Stomach (tissue), 8 donors: ENCODE measurements at regions not wholly inside any gene's neighbourhood (a gene's known extent, or its start where the extent isn't known, plus 50 kb on each side); places are given as distances from the start of the nearest gene placed in this dataset.

Experiments used
- DNase-seq, 2 donors: peaks; one replicate each; pipeline versions ENCODE4 v3.0.0 to v3.0.0-alpha.2; 2013 to 2019
- H3K27ac ChIP-seq, 5 donors: fragments of 200-600 bp in 4 of 5; sonication (generic) in 4 of 5; one replicate each; pipeline ENCODE4 v1.5.1; 2013 to 2019; ENCODE audit warnings: mild to moderate bottlenecking in 1 of 5, moderate library complexity in 1 of 5
- H3K27me3 ChIP-seq, 3 donors: fragments of 200-600 bp; sonication (generic); one replicate each; pipeline ENCODE4 v1.5.1; 2017 to 2019; ENCODE audit warnings: mixed run types in 1 of 3
- H3K36me3 ChIP-seq, 4 donors: fragments of 200-600 bp; sonication (generic); 1 replicate in 3 of 4; 2 replicates in 1 of 4; pipeline ENCODE4 v1.5.1; 2016 to 2019
- H3K4me1 ChIP-seq, 4 donors: fragments of 200-600 bp; sonication (generic); one replicate each; pipeline ENCODE4 v1.5.1; 2016 to 2019
- H3K4me3 ChIP-seq, 4 donors: fragments of 200-600 bp; sonication (generic) in 3 of 4; one replicate each; pipeline ENCODE4 v1.5.1; 2016 to 2019; ENCODE audit warnings: mild to moderate bottlenecking in 1 of 4
- H3K9me3 ChIP-seq, 4 donors: fragments of 200-600 bp; sonication (generic); one replicate each; pipeline ENCODE4 v1.5.1; 2016 to 2019
- CTCF ChIP-seq, 7 experiments: fragments of 450-650 bp in 4 of 7; fragments of 200-600 bp in 3 of 7; sonication (generic) in 3 of 7; IDR thresholded peaks; one replicate each; pipeline ENCODE4 v1.5.1; 2016 to 2019; ENCODE audit warnings: antibody characterized with exemption in 7 of 7, control low read depth in 2 of 7, mild to moderate bottlenecking in 1 of 7
- EP300 ChIP-seq: sonication (generic); formaldehyde crosslinking; IDR thresholded peaks from one replicate; pipeline ENCODE4 v1.6.1; 2017; ENCODE audit warnings: antibody characterized with exemption
- POLR2A ChIP-seq, 4 donors: fragments of 450-650 bp; IDR thresholded peaks; one replicate each; pipeline ENCODE4 v1.6.1; 2016; ENCODE audit warnings: antibody characterized with exemption in 4 of 4, control low read depth in 2 of 4, mild to moderate bottlenecking in 1 of 4, moderate library complexity in 1 of 4
- POLR2AphosphoS5 ChIP-seq, 3 donors: sonication (generic); formaldehyde crosslinking; IDR thresholded peaks; one replicate each; pipeline ENCODE4 v1.6.1; 2016; ENCODE audit warnings: antibody characterized with exemption in 3 of 3
- WGBS, 5 donors: extraction: QIAGEN DNeasy Blood & Tissue Kit in 3 of 5; methylation state at CpG; one replicate each; pipeline versions ENCODE4 v1.1.5 to v1.1.7; 2013 to 2018; 5-methylcytosine and 5-hydroxymethylcytosine counted together
- intact Hi-C: fragments of 100-400 bp; cut with DNase I; formaldehyde crosslinking; loops from one replicate; pipeline ENCODE4 v1.15.1; 2023; ENCODE audit warnings: low total_unique reads
- donor health status: healthy with polysubstance abuse.
- donor health status: Bipolar disorder and iron deficiency.
- donor health status: healthy.

- peak in 1 of 2 donors; percentile 44 for DNase-seq
- 31 to 60% (median 46%) methylated on average over 11 of the region's 11 CpGs for WGBS, 5 donors
- Histone ChIP-seq H3K27me3 (no peaks in the 10 kb centered on the region), H3K36me3 (no peaks in the 10 kb centered on the region), H3K27ac (peak overlapping the region in 4 of 5 donors; percentile 24 to 82 (median 72)), H3K9me3 (no peaks in the 10 kb centered on the region), H3K4me3 (no peak overlapping the region), H3K4me1 (peaks cover 26 to 57% (median 41%) of the 10 kb centered on the region in 4 donors)
- TF ChIP-seq POLR2AphosphoS5 (IDR thresholded peaks at IDR 0.05) = peak in 1 of 3 donors; percentile 22
- TF ChIP-seq CTCF (IDR thresholded peaks at IDR 0.05) = no peak
- TF ChIP-seq EP300 = no peak
- TF ChIP-seq POLR2A (IDR thresholded peaks at IDR 0.05) = no peak
- intact Hi-C loops = no loop called here
These were observed 179.3 kb downstream of the ETS2 start for GRCh38 chr21:38984982-38985567.

GRCh38 chr21:38984568-38984967 is 178.8 kb downstream of the ETS2 start:
- no peaks in the 10 kb centered on the region for H3K9me3 ChIP-seq
- DNase-seq = no peak
- no peak for TF ChIP-seq POLR2AphosphoS5 (IDR thresholded peaks at IDR 0.05)
- TF ChIP-seq POLR2A (IDR thresholded peaks at IDR 0.05) = no peak
- TF ChIP-seq CTCF (IDR thresholded peaks at IDR 0.05) = no peak
- TF ChIP-seq EP300 = no peak
- no peaks in the 10 kb centered on the region for H3K36me3 ChIP-seq
- no peaks in the 10 kb centered on the region for H3K27me3 ChIP-seq
- intact Hi-C loops = no loop called here
- no peak overlapping the region for H3K4me3 ChIP-seq
- H3K4me1 ChIP-seq = peaks cover 21 to 52% (median 36%) of the 10 kb centered on the region in 4 donors
- 66 to 92% (median 80%) methylated on average over 4 of the region's 4 CpGs for WGBS, 5 donors
- peak overlapping the region in 4 of 5 donors; percentile 24 to 82 (median 72) for H3K27ac ChIP-seq

GRCh38 chr21:38983560-38983959 is 177.8 kb downstream of the ETS2 start:
- H3K4me1 ChIP-seq = peaks cover 11 to 42% (median 29%) of the 10 kb centered on the region in 4 donors
- intact Hi-C loops = no loop called here
- no peaks in the 10 kb centered on the region for H3K27me3 ChIP-seq
- TF ChIP-seq EP300 (no peak), POLR2AphosphoS5 (IDR thresholded peaks at IDR 0.05) (no peak), CTCF (IDR thresholded peaks at IDR 0.05) (no peak)
- WGBS, 5 donors = 75 to 90% (median 87%) methylated on average over 10 of the region's 10 CpGs
- H3K27ac ChIP-seq = no peak overlapping the region
- no peak overlapping the region for H3K4me3 ChIP-seq
- no peak for DNase-seq
- H3K36me3 ChIP-seq = no peaks in the 10 kb centered on the region
- H3K9me3 ChIP-seq = no peaks in the 10 kb centered on the region

GRCh38 chr21:38982804-38983203 is 177.1 kb downstream of the ETS2 start:
- Histone ChIP-seq H3K27ac (no peak overlapping the region), H3K4me3 (no peak overlapping the region), H3K27me3 (no peaks in the 10 kb centered on the region), H3K36me3 (no peaks in the 10 kb centered on the region), H3K9me3 (no peaks in the 10 kb centered on the region), H3K4me1 (peaks cover 10 to 35% (median 23%) of the 10 kb centered on the region in 4 donors)
- TF ChIP-seq EP300 (no peak), POLR2A (IDR thresholded peaks at IDR 0.05) (no peak), CTCF (IDR thresholded peaks at IDR 0.05) (no peak), POLR2AphosphoS5 (IDR thresholded peaks at IDR 0.05) (no peak)
- WGBS, 5 donors = 92 to 97% (median 94%) methylated on average over 11 of the region's 11 CpGs
- no peak for DNase-seq
- intact Hi-C loops = no loop called here
